Psoas muscle (tissue), 7 donors: ENCODE measurements at regions not wholly inside any gene's neighbourhood (a gene's known extent, or its start where the extent isn't known, plus 50 kb on each side); places are given as distances from the start of the nearest gene placed in this dataset.

Source experiments
- ATAC-seq, 4 donors: fragments of 200-7000 bp; cut with Tn5 transposase; one replicate each; pipeline ENCODE4 v1.9.1; 2020; ENCODE audit warnings: moderate library complexity in 3 of 4, mild to moderate bottlenecking in 2 of 4
- DNase-seq, 2 donors: peaks; one replicate each; pipeline ENCODE4 v3.0.0-alpha.2; 2020
- H3K27ac ChIP-seq: fragments of 200-600 bp; one replicate; pipeline ENCODE4 v1.8.0; 2022
- H3K27me3 ChIP-seq, 3 donors: fragments of 200-600 bp in 1 of 3; one replicate each; pipeline versions ENCODE4 v1.6.1 to v1.8.0; 2013 to 2022; ENCODE audit warnings: low read length in 2 of 3, mild to moderate bottlenecking in 2 of 3, moderate library complexity in 1 of 3; ENCODE audit not compliant: insufficient read depth in 3 of 3
- H3K36me3 ChIP-seq, 2 donors: fragments of 200-600 bp in 1 of 2; one replicate each; pipeline versions ENCODE4 v1.6.1 to v1.8.0; 2013 to 2022; ENCODE audit warnings: low read depth in 1 of 2, mild to moderate bottlenecking in 1 of 2, moderate library complexity in 1 of 2; ENCODE audit not compliant: insufficient read depth in 1 of 2
- H3K4me1 ChIP-seq: fragments of 200-600 bp; one replicate; pipeline ENCODE4 v1.8.0; 2022
- H3K4me3 ChIP-seq: fragments of 200-600 bp; one replicate; pipeline ENCODE4 v1.8.0; 2022; ENCODE audit warnings: mild to moderate bottlenecking
- H3K9me3 ChIP-seq: fragments of 200-600 bp; one replicate; pipeline ENCODE4 v1.8.0; 2022
- WGBS, 3 donors: extraction: QIAGEN DNeasy Blood & Tissue Kit; methylation state at CpG; one replicate each; pipeline versions ENCODE4 v1.1.6 to v1.1.7; 2013; 5-methylcytosine and 5-hydroxymethylcytosine counted together
- intact Hi-C, 2 donors: fragments of 100-400 bp; cut with DNase I; formaldehyde crosslinking; loops; one replicate each; pipeline versions ENCODE4 v1.11.0 to v1.14.2; 2022
- TF ChIP-seq, protein P1 (sequence below): fragments of 200-600 bp; IDR thresholded peaks from one replicate; pipeline ENCODE4 v1.8.0; 2022; ENCODE audit warnings: antibody characterized with exemption
- donor health status: healthy with polysubstance abuse.
- donor health status: DM: no; HTN: no; CAD: no; lungs with moderate emphysema.
- donor health status: Bipolar disorder and iron deficiency.
- donor health status: healthy.
- donor health status: DM: yes; HTN: yes; CAD: no.
- donor health status: DM: no; HTN: no; CAD: no.
- donor health status: DM: yes; HTN: yes; CAD: no.

GRCh38 chr17:55865072-55865762 is 114.4 kb downstream of the PCTP start:
- no peak for DNase-seq
- TF ChIP-seq, protein P1, sequence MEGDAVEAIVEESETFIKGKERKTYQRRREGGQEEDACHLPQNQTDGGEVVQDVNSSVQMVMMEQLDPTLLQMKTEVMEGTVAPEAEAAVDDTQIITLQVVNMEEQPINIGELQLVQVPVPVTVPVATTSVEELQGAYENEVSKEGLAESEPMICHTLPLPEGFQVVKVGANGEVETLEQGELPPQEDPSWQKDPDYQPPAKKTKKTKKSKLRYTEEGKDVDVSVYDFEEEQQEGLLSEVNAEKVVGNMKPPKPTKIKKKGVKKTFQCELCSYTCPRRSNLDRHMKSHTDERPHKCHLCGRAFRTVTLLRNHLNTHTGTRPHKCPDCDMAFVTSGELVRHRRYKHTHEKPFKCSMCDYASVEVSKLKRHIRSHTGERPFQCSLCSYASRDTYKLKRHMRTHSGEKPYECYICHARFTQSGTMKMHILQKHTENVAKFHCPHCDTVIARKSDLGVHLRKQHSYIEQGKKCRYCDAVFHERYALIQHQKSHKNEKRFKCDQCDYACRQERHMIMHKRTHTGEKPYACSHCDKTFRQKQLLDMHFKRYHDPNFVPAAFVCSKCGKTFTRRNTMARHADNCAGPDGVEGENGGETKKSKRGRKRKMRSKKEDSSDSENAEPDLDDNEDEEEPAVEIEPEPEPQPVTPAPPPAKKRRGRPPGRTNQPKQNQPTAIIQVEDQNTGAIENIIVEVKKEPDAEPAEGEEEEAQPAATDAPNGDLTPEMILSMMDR, result no peak
- no peak overlapping the region for H3K27ac ChIP-seq
- H3K36me3 ChIP-seq, result no peaks in the 10 kb centered on the region
- H3K4me3 ChIP-seq, result no peak overlapping the region
- no peaks in the 10 kb centered on the region for H3K27me3 ChIP-seq
- no peak for ATAC-seq
- H3K9me3 ChIP-seq, result no peaks in the 10 kb centered on the region
- intact Hi-C loops, result no loop called here
- no peaks in the 10 kb centered on the region for H3K4me1 ChIP-seq

DNA sequence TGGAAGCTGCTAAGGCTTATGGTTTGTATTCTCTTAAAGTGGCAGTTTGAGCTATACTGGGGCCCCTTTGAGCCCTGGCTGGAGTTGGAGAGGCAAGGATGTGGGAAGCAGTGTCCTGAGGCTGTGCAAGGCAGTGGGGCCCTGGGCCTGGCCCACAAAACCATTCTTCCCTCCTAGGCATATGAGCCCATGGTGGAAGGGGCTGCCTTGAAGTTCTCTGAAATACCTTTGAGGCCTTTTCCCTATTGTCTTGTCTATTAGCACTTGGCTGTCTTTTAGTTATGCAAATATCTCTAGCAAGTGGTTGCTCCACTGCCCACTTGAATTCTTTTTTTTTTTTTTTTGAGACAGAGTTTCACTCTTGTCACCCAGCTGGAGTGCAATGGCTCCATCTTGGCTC is 119.2 kb downstream of the PCTP start:
- no peaks in the 10 kb centered on the region for H3K9me3 ChIP-seq
- H3K36me3 ChIP-seq, result no peaks in the 10 kb centered on the region
- ATAC-seq (no peak), DNase-seq (no peak)
- no peak overlapping the region for H3K4me3 ChIP-seq
- intact Hi-C loops, result no loop called here
- no peaks in the 10 kb centered on the region for H3K4me1 ChIP-seq
- H3K27me3 ChIP-seq, result no peaks in the 10 kb centered on the region
- TF ChIP-seq, protein P1, result no peak
- no peak overlapping the region for H3K27ac ChIP-seq

DNA sequence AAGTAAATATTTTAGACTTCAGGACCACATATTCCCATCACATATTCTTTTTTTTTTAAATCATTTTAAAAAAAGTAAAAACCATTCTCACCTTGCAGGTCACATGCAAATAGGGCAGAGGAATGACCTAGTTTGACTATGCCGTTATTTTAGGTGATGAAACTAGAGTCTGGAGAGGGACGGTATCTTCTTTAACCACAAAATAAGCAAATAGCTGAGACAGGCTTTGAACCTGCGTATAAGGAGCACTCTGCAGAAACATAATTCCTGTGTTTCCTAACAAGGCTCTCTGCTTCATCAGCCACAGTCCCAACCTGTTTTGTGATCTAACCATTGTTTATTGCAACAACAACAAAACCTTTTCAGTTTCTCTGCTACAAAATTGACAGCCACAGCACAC is 121.5 kb downstream of the PCTP start:
- Histone ChIP-seq H3K9me3 (no peaks in the 10 kb centered on the region), H3K36me3 (no peaks in the 10 kb centered on the region), H3K4me1 (no peaks in the 10 kb centered on the region), H3K4me3 (no peak overlapping the region), H3K27ac (no peak overlapping the region), H3K27me3 (no peaks in the 10 kb centered on the region)
- intact Hi-C loops, result no loop called here
- ATAC-seq, result no peak
- TF ChIP-seq, protein P1, result no peak
- WGBS, 3 donors, result 77 to 93% (median 91%) methylated on average over 3 of the region's 3 CpGs
- DNase-seq, result no peak

- H3K27me3 ChIP-seq, result no peaks in the 10 kb centered on the region
- WGBS, 3 donors, result 44 to 61% (median 47%) methylated on average over 4 of the region's 4 CpGs
- intact Hi-C loops, result no loop called here
- DNase-seq (no peak), ATAC-seq (no peak)
- no peaks in the 10 kb centered on the region for H3K9me3 ChIP-seq
- H3K27ac ChIP-seq, result no peak overlapping the region
- no peak overlapping the region for H3K4me3 ChIP-seq
- TF ChIP-seq, protein P1, result no peak
- no peaks in the 10 kb centered on the region for H3K4me1 ChIP-seq
- no peaks in the 10 kb centered on the region for H3K36me3 ChIP-seq
These were observed 122.3 kb downstream of the PCTP start for GRCh38 chr17:55873017-55873758.
